K562 (cell line): ENCODE measurements at regions not wholly inside any gene's neighbourhood (a gene's known extent, or its start where the extent isn't known, plus 50 kb on each side); places are given as distances from the start of the nearest gene placed in this dataset.

ENCODE experiments used
- ATAC-seq: fragments of 200-7000 bp; cut with Tn5 transposase; 3 replicates; pipeline ENCODE4 v1.9.1; 2020; ENCODE audit warnings: moderate library complexity
- BruUV-seq: library from RNA; stranded (reverse); fragments of 400-500 nt; replicated peaks from 2 replicates; lab custom pipeline; 2021; lab: Mats Ljungman, UMichigan
- CTCF ChIA-PET: fragments of 300-600 bp; formaldehyde crosslinking; extraction: SDS; loops from one replicate; lab custom pipeline; 2021; ENCODE audit warnings: low intra/inter-chr PET ratio; lab: Yijun Ruan, JAX
- POLR2A ChIA-PET: fragments of 300-600, 350-650 bp; sonication (Branson Sonifier 250); formaldehyde crosslinking; extraction: SDS; loops from one replicate; lab custom pipeline; 2021; ENCODE audit warnings: antibody characterized with exemption, inconsistent platforms; lab: Yijun Ruan, JAX
- DNase-seq, 4 experiments: peaks; one replicate each; pipeline versions ENCODE4 v3.0.0 to v3.0.0-alpha.2; 2011 to 2018; ENCODE audit warnings: low spot score in 3 of 4, mixed read lengths in 3 of 4; ENCODE audit errors: extremely low read depth in 1 of 4
- FAIRE-seq: peaks from 2 replicates; lab custom pipeline; 2011; peaks lifted over from hg19 to GRCh38; lab: Jason Lieb, UNC
- H2AFZ ChIP-seq: 2 replicates; pipeline ENCODE4 v1.6.0; 2011; ENCODE audit warnings: low read depth, low read length, control low read depth, inconsistent platforms
- H3K27ac ChIP-seq: fragments of 200-600 bp; 3 replicates; pipeline ENCODE4 v1.8.0; 2011; ENCODE audit warnings: low read depth, mild to moderate bottlenecking, control low read depth, inconsistent platforms, low read length, moderate library complexity, mixed read lengths; ENCODE audit errors: extremely low read depth
- H3K27me3 ChIP-seq, 2 experiments: fragments of 300-600 bp in 1 of 2; 2 replicates in 1 of 2; 3 replicates in 1 of 2; pipeline versions ENCODE4 v1.6.0 to v1.8.0; 2011; ENCODE audit warnings: inconsistent platforms in 2 of 2, low read length in 2 of 2, mild to moderate bottlenecking in 1 of 2, mixed read lengths in 1 of 2, moderate library complexity in 1 of 2; ENCODE audit not compliant: control insufficient read depth in 2 of 2, insufficient read depth in 2 of 2
- H3K36me3 ChIP-seq: fragments of 300-600 bp; 3 replicates; pipeline ENCODE4 v1.8.0; 2011; ENCODE audit warnings: mild to moderate bottlenecking, low read length, inconsistent platforms; ENCODE audit not compliant: control insufficient read depth, insufficient read depth
- H3K4me1 ChIP-seq, 2 experiments: fragments of 200-600 bp in 1 of 2; replicated peaks in 1 of 2; 2 replicates in 1 of 2; 3 replicates in 1 of 2; pipeline versions ENCODE4 v1.5.1 to v1.8.0; 2011; ENCODE audit warnings: inconsistent platforms in 2 of 2, low read length in 2 of 2, mild to moderate bottlenecking in 1 of 2, mixed read lengths in 1 of 2, moderate library complexity in 1 of 2; ENCODE audit not compliant: control insufficient read depth in 2 of 2, insufficient read depth in 2 of 2
- H3K4me2 ChIP-seq: 2 replicates; pipeline ENCODE4 v1.6.1; 2011; ENCODE audit warnings: low read length, control low read depth, inconsistent platforms, mixed read lengths; ENCODE audit not compliant: insufficient read depth
- H3K4me3 ChIP-seq: fragments of 200-600 bp; sonication (generic), shearing (Covaris generic); 2 replicates; pipeline ENCODE4 v1.5.1; 2016; ENCODE audit warnings: control low read depth, inconsistent platforms
- H3K79me2 ChIP-seq: fragments of 200-600 bp; 3 replicates; pipeline ENCODE4 v1.8.0; 2011; ENCODE audit warnings: low read length, inconsistent platforms; ENCODE audit not compliant: control insufficient read depth, insufficient read depth
- H3K9ac ChIP-seq, 2 experiments: 2 replicates each; pipeline versions ENCODE4 v1.6.0 to v1.6.1; 2011; ENCODE audit warnings: low read depth in 2 of 2, low read length in 2 of 2, control low read depth in 1 of 2, inconsistent platforms in 1 of 2, mild to moderate bottlenecking in 1 of 2, mixed read lengths in 1 of 2; ENCODE audit not compliant: insufficient read depth in 1 of 2
- H3K9me1 ChIP-seq: one replicate; pipeline ENCODE4 v1.6.0; 2011; ENCODE audit warnings: inconsistent platforms, mild to moderate bottlenecking, low read length, moderate library complexity; ENCODE audit not compliant: control insufficient read depth, insufficient read depth
- H3K9me3 ChIP-seq: replicated peaks from 2 replicates; pipeline ENCODE4 v1.5.1; 2011; ENCODE audit warnings: low read depth, low read length, inconsistent platforms; ENCODE audit not compliant: control insufficient read depth, insufficient read depth
- H4K20me1 ChIP-seq: replicated peaks from 2 replicates; pipeline ENCODE4 v1.6.1; 2011; ENCODE audit warnings: low read length, inconsistent platforms, mixed read lengths; ENCODE audit not compliant: control insufficient read depth, insufficient read depth
- ADNP ChIP-seq: fragments of 200-800 bp; sonication (Bioruptor generic); IDR thresholded peaks from 2 replicates; pipeline ENCODE4 v1.6.1; 2016; ENCODE audit warnings: missing genetic modification characterization, missing compliant biosample characterization
- ATF7 ChIP-seq: fragments of 450-650 bp; IDR thresholded peaks from 2 replicates; pipeline ENCODE4 v1.7.1; 2014; ENCODE audit warnings: mild to moderate bottlenecking, moderate library complexity
- HIVEP1 ChIP-seq: fragments of 250-450 bp; sonication (Bioruptor Pico); IDR thresholded peaks from 2 replicates; pipeline ENCODE4 v1.4.0; 2020; ENCODE audit warnings: mild to moderate bottlenecking
- HNRNPH1 ChIP-seq: fragments of 200-400 bp; formaldehyde crosslinking; optimal IDR thresholded peaks from 2 replicates; pipeline ENCODE3; 2017; ENCODE audit warnings: low read depth, mild to moderate bottlenecking, low read length, moderate library complexity
- IRF2 ChIP-seq: sonication (generic); formaldehyde crosslinking; IDR thresholded peaks from 2 replicates; pipeline ENCODE4 v1.8.1; 2022; ENCODE audit warnings: mild to moderate bottlenecking, missing genetic modification reagents
- MIER1 ChIP-seq: fragments of 450-650 bp; IDR thresholded peaks from 2 replicates; pipeline ENCODE4 v1.6.1; 2016; ENCODE audit warnings: antibody characterized with exemption, mild to moderate bottlenecking, low read depth
- MTA1 ChIP-seq: fragments of 450-650 bp; IDR thresholded peaks from 2 replicates; pipeline ENCODE4 v1.6.1; 2017; ENCODE audit warnings: borderline replicate concordance
- NRF1 ChIP-seq, 2 experiments: fragments of 450-650 bp; IDR thresholded peaks in 1 of 2; conservative IDR thresholded peaks in 1 of 2; 2 replicates each; pipeline ENCODE4 v1.6.1; 2014; ENCODE audit warnings: mild to moderate bottlenecking in 2 of 2
- PCBP1 ChIP-seq: fragments of 200-400 bp; formaldehyde crosslinking; IDR thresholded peaks from 2 replicates; pipeline ENCODE4 v1.6.1; 2018; ENCODE audit warnings: mild to moderate bottlenecking, low read depth, low read length; ENCODE audit not compliant: poor library complexity, severe bottlenecking
- POLR2G ChIP-seq: fragments of 200-400 bp; formaldehyde crosslinking; IDR thresholded peaks from 2 replicates; pipeline ENCODE4 v1.6.1; 2017; ENCODE audit warnings: low read depth, mild to moderate bottlenecking, antibody characterized with exemption, low read length, moderate library complexity
- POLR2H ChIP-seq: IDR thresholded peaks from 2 replicates; pipeline ENCODE4 v1.6.1; 2016; ENCODE audit warnings: missing genetic modification characterization, low read depth, mild to moderate bottlenecking, control low read depth, missing compliant biosample characterization, moderate library complexity
- RBFOX2 ChIP-seq: fragments of 200-400 bp; formaldehyde crosslinking; IDR thresholded peaks from 2 replicates; pipeline ENCODE4 v1.6.1; 2017; ENCODE audit warnings: low read depth, mild to moderate bottlenecking, low read length, moderate library complexity
- ZBTB43 ChIP-seq: sonication (generic); formaldehyde crosslinking; IDR thresholded peaks from 2 replicates; pipeline ENCODE4 v1.8.0; 2023; ENCODE audit warnings: mild to moderate bottlenecking, missing genetic modification reagents
- ZKSCAN8 ChIP-seq: fragments of 200-800 bp; sonication (Bioruptor generic); IDR thresholded peaks from 2 replicates; pipeline ENCODE4 v1.6.1; 2016; ENCODE audit warnings: missing genetic modification characterization, missing compliant biosample characterization
- ZNF232 ChIP-seq: sonication (generic); formaldehyde crosslinking; IDR thresholded peaks from 2 replicates; pipeline ENCODE4 v1.8.0; 2022; ENCODE audit warnings: mild to moderate bottlenecking, missing genetic modification reagents
- ZNF274 ChIP-seq: IDR thresholded peaks from 2 replicates; pipeline ENCODE4 v1.6.1; 2011; ENCODE audit warnings: low read depth, mild to moderate bottlenecking, low read length, moderate library complexity, borderline replicate concordance
- ZNF384 ChIP-seq: IDR thresholded peaks from 2 replicates; pipeline ENCODE4 v1.6.1; 2012; ENCODE audit warnings: low read depth, low read length, improper control_type of control experiment
- ZNF717 ChIP-seq: fragments of 250-450 bp; sonication (Bioruptor Pico); IDR thresholded peaks from 2 replicates; pipeline ENCODE4 v1.5.0; 2021
- WGBS: fragments of 100-300 bp; shearing (Covaris generic); methylation state at CpG from one replicate; pipeline ENCODE4 v1.1.6; 2016; ENCODE audit warnings: low coverage, mixed read lengths; ENCODE audit not compliant: insufficient coverage; ENCODE audit errors: missing lambda C conversion rate; 5-methylcytosine and 5-hydroxymethylcytosine counted together
- in situ Hi-C: fragments of 300-500 bp; cut with MboI; formaldehyde crosslinking; loops from 4 replicates; pipeline ENCODE4 v1.15.0; 2018; ENCODE audit warnings: inconsistent platforms, mixed read lengths
- intact Hi-C: fragments of 100-400 bp; cut with micrococcal nuclease; formaldehyde crosslinking; loops from 2 replicates; pipeline ENCODE4 v1.14.2; 2022

- CTCF ChIA-PET = no interaction called here
- no peak overlapping the region for H3K4me3 ChIP-seq
- no peak overlapping the region for H3K27ac ChIP-seq
- H3K9ac ChIP-seq = no peak overlapping the region
- WGBS = 0% methylated on average over 3 of the region's 3 CpGs
- ATAC-seq = no peak
- no peaks in the 10 kb centered on the region; a peak in 1 of 5 replicates for H3K4me1 ChIP-seq
- H3K79me2 ChIP-seq = no peaks in the 10 kb centered on the region
- peaks cover 3 to 8% of the 10 kb centered on the region in 2 experiments; a peak in 3 of 5 replicates for H3K27me3 ChIP-seq
- no peak for FAIRE-seq
- H3K9me3 ChIP-seq = no peaks in the 10 kb centered on the region
- H2AFZ ChIP-seq = no peak overlapping the region
- no peaks in the 10 kb centered on the region for H3K9me1 ChIP-seq
- intact Hi-C loops (no loop called here), in situ Hi-C loops (no loop called here)
- H4K20me1 ChIP-seq = no peaks in the 10 kb centered on the region
- no TSS peak for BruUV-seq
- POLR2A ChIA-PET = no interaction called here
- H3K36me3 ChIP-seq = no peaks in the 10 kb centered on the region
- TF ChIP-seq NRF1 (conservative IDR thresholded peaks at IDR 0.05 in 1 of 2, IDR thresholded peaks at IDR 0.05 in 1 of 2) (no peak), ATF7 (no peak), POLR2H (tag) (no peak), MIER1 (no peak), ZNF717 (CRISPR knock-in tag) (no peak)
- no peak for DNase-seq
- no peak overlapping the region for H3K4me2 ChIP-seq
Measured at GRCh38 chr6:168746013-168746412, 305.0 kb downstream of the SMOC2 start.

GRCh38 chr6:168744861-168745260, 303.9 kb downstream of the SMOC2 start:
- DNase-seq = no peak
- WGBS = 0% methylated on average over 3 of the region's 3 CpGs
- no peaks in the 10 kb centered on the region for H4K20me1 ChIP-seq
- ATAC-seq = no peak
- no TSS peak for BruUV-seq
- H3K27me3 ChIP-seq = peaks cover 3 to 12% of the 10 kb centered on the region in 2 experiments; a peak in 3 of 5 replicates
- H3K4me3 ChIP-seq = no peak overlapping the region
- no peaks in the 10 kb centered on the region for H3K9me1 ChIP-seq
- in situ Hi-C loops = no loop called here
- FAIRE-seq = no peak
- no peak overlapping the region for H2AFZ ChIP-seq
- ChIA-PET CTCF (no interaction called here), POLR2A (no interaction called here)
- no peak overlapping the region for H3K4me2 ChIP-seq
- H3K36me3 ChIP-seq = no peaks in the 10 kb centered on the region
- H3K79me2 ChIP-seq = no peaks in the 10 kb centered on the region
- no peaks in the 10 kb centered on the region; a peak in 1 of 5 replicates for H3K4me1 ChIP-seq
- H3K27ac ChIP-seq = no peak overlapping the region
- H3K9me3 ChIP-seq = no peaks in the 10 kb centered on the region
- intact Hi-C loops = no loop called here
- H3K9ac ChIP-seq = no peak overlapping the region
- TF ChIP-seq IRF2 = no peak
- no peak for TF ChIP-seq ZKSCAN8 (CRISPR knock-in tag)
- no peak for TF ChIP-seq MTA1
- TF ChIP-seq HIVEP1 (CRISPR knock-in tag) = no peak
- no peak for TF ChIP-seq PCBP1
- no peak for TF ChIP-seq ZNF384
- TF ChIP-seq ZNF274 = no peak
- TF ChIP-seq ZNF232 (CRISPR knock-in tag) = no peak
- TF ChIP-seq POLR2G = no peak
- no peak for TF ChIP-seq ADNP
- no peak for TF ChIP-seq HNRNPH1
- TF ChIP-seq RBFOX2 = no peak
- no peak for TF ChIP-seq ZBTB43
